ENCODE measurements at regions not wholly inside any gene's neighbourhood (a gene's known extent, or its start where the extent isn't known, plus 50 kb on each side); places are given as distances from the start of the nearest gene placed in this dataset.

DNA sequence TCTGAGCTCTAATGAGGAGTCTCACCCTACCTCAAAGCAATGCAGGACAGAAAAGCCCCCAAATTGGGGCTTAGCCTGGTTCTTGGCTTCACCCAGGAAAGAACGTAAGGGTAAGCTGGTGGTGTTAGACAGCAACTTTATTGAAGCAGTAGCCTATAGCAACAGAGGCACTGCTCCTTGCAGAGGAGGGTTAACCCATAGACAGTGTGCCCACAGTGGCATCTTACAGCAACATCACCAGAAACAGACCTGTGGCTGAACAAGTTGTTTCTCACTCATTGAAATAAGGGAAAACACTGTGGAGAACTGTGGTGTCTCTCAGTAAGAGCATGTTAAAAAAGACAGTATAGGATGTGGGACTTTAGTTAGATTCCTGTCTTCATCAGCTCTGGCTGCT, 80.4 kb upstream of the SPTLC3 start:
- TF ChIP-seq TRIM28 (IDR thresholded peaks at IDR 0.05; ENCODE audit: borderline replicate concordance, low read length) (no peak), ZEB2 (tag by site-specific recombination; IDR thresholded peaks at IDR 0.05) (no peak), AEBP2 (tag by site-specific recombination; IDR thresholded peaks at IDR 0.05; ENCODE audit: borderline replicate concordance) (no peak), ZNF510 (tag by site-specific recombination; IDR thresholded peaks at IDR 0.05; ENCODE audit: insufficient replicate concordance) (no peak), ZNF18 (tag by site-specific recombination; IDR thresholded peaks at IDR 0.05) (no peak), KLF16 (tag by site-specific recombination; IDR thresholded peaks at IDR 0.05) (no peak), OVOL3 (tag by site-specific recombination; IDR thresholded peaks at IDR 0.05) (no peak), ZNF610 (tag by site-specific recombination; IDR thresholded peaks at IDR 0.05; ENCODE audit: borderline replicate concordance) (no peak), ZBTB48 (tag by site-specific recombination; IDR thresholded peaks at IDR 0.05) (no peak), ZNF670 (tag by site-specific recombination; IDR thresholded peaks at IDR 0.05; ENCODE audit: low read depth) (no peak), ZIC2 (tag by site-specific recombination; IDR thresholded peaks at IDR 0.05) (no peak), HOXC10 (CRISPR knock-in tag; IDR thresholded peaks at IDR 0.05) (no peak), ZNF560 (tag by site-specific recombination; IDR thresholded peaks at IDR 0.05; ENCODE audit: borderline replicate concordance) (no peak)
- TF ChIP-seq, protein P1, sequence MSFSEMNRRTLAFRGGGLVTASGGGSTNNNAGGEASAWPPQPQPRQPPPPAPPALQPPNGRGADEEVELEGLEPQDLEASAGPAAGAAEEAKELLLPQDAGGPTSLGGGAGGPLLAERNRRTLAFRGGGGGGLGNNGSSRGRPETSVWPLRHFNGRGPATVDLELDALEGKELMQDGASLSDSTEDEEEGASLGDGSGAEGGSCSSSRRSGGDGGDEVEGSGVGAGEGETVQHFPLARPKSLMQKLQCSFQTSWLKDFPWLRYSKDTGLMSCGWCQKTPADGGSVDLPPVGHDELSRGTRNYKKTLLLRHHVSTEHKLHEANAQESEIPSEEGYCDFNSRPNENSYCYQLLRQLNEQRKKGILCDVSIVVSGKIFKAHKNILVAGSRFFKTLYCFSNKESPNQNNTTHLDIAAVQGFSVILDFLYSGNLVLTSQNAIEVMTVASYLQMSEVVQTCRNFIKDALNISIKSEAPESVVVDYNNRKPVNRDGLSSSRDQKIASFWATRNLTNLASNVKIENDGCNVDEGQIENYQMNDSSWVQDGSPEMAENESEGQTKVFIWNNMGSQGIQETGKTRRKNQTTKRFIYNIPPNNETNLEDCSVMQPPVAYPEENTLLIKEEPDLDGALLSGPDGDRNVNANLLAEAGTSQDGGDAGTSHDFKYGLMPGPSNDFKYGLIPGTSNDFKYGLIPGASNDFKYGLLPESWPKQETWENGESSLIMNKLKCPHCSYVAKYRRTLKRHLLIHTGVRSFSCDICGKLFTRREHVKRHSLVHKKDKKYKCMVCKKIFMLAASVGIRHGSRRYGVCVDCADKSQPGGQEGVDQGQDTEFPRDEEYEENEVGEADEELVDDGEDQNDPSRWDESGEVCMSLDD (tag by site-specific recombination; IDR thresholded peaks at IDR 0.05): no peak
- TF ChIP-seq, protein P2, sequence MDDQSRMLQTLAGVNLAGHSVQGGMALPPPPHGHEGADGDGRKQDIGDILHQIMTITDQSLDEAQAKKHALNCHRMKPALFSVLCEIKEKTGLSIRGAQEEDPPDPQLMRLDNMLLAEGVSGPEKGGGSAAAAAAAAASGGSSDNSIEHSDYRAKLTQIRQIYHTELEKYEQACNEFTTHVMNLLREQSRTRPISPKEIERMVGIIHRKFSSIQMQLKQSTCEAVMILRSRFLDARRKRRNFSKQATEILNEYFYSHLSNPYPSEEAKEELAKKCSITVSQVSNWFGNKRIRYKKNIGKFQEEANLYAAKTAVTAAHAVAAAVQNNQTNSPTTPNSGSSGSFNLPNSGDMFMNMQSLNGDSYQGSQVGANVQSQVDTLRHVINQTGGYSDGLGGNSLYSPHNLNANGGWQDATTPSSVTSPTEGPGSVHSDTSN (CRISPR knock-in tag; IDR thresholded peaks at IDR 0.05): no peak
- no peaks in the 10 kb centered on the region for H3K9me3 ChIP-seq (ENCODE audit: control insufficient read depth, insufficient read depth, low read depth, low read length)
- ChIA-PET CTCF (interaction anchor here (1.0 to 2.8 kb wide), 6 partner anchors 7 to 618 kb away, joined by 3 to 19 read pairs (median 4); no protein-coding TSS in a partner anchor), POLR2A (no interaction called here)
- peaks cover 8% of the 10 kb centered on the region for H3K4me1 ChIP-seq (ENCODE audit: control insufficient read depth, insufficient read depth, low read length)
- H3K4me3 ChIP-seq (ENCODE audit: low read depth, low read length): no peak overlapping the region
- H3K27ac ChIP-seq (ENCODE audit: extremely low read depth, low read depth, low read length): no peak overlapping the region
- no peaks in the 10 kb centered on the region for H3K36me3 ChIP-seq (ENCODE audit: control insufficient read depth in 2 of 2, insufficient read depth in 1 of 2, low read length in 2 of 2)

GRCh38 chr20:12928755-12929401, 79.9 kb upstream of the SPTLC3 start:
- Histone ChIP-seq H3K4me3 (ENCODE audit: low read depth, low read length) (no peak overlapping the region), H3K4me1 (ENCODE audit: control insufficient read depth, insufficient read depth, low read length) (peaks cover 8% of the 10 kb centered on the region), H3K36me3 (ENCODE audit: control insufficient read depth in 2 of 2, insufficient read depth in 1 of 2, low read length in 2 of 2) (no peaks in the 10 kb centered on the region), H3K27ac (ENCODE audit: extremely low read depth, low read depth, low read length) (no peak overlapping the region), H3K9me3 (ENCODE audit: control insufficient read depth, insufficient read depth, low read depth, low read length) (no peaks in the 10 kb centered on the region)
- ChIA-PET CTCF (interaction anchor here (0.6 to 2.8 kb wide), 7 partner anchors 8 to 618 kb away, joined by 3 to 19 read pairs (median 3); no protein-coding TSS in a partner anchor), POLR2A (no interaction called here)
- no peak for TF ChIP-seq ZNF354C (tag by site-specific recombination; IDR thresholded peaks at IDR 0.05; ENCODE audit: borderline replicate concordance, low read depth)
- TF ChIP-seq ZNF248 (tag by site-specific recombination; IDR thresholded peaks at IDR 0.05): no peak
- no peak for TF ChIP-seq ZNF585B (tag by site-specific recombination; IDR thresholded peaks at IDR 0.05)
- no peak for TF ChIP-seq ZNF335 (tag by site-specific recombination; conservative IDR thresholded peaks at IDR 0.05)
- TF ChIP-seq SP7 (tag by site-specific recombination; IDR thresholded peaks at IDR 0.05): no peak
- no peak for TF ChIP-seq ZNF174 (tag by site-specific recombination; IDR thresholded peaks at IDR 0.05)
- no peak for TF ChIP-seq ZNF366 (tag by site-specific recombination; conservative IDR thresholded peaks at IDR 0.05)
- TF ChIP-seq ZBTB21 (tag by site-specific recombination; IDR thresholded peaks at IDR 0.05): no peak
- TF ChIP-seq ZNF16 (tag by site-specific recombination; IDR thresholded peaks at IDR 0.05; ENCODE audit: low read depth): no peak
- TF ChIP-seq, protein P3, sequence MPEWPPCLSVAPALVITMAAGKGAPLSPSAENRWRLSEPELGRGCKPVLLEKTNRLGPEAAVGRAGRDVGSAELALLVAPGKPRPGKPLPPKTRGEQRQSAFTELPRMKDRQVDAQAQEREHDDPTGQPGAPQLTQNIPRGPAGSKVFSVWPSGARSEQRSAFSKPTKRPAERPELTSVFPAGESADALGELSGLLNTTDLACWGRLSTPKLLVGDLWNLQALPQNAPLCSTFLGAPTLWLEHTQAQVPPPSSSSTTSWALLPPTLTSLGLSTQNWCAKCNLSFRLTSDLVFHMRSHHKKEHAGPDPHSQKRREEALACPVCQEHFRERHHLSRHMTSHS (tag by site-specific recombination; IDR thresholded peaks at IDR 0.05): no peak
